Urinary bladder (tissue), 3 donors: ENCODE measurements at regions not wholly inside any gene's neighbourhood (a gene's known extent, or its start where the extent isn't known, plus 50 kb on each side); places are given as distances from the start of the nearest gene placed in this dataset.
"Not testable (repeated sequence)": the region's sequence is repeated elsewhere in the genome, so short reads cannot be mapped to it uniquely, and the experiment has no call there.

Experiments
- DNase-seq: peaks from one replicate; pipeline ENCODE4 v3.0.0-alpha.2; 2015; ENCODE audit errors: extremely low spot score
- H3K27ac ChIP-seq: one replicate; pipeline ENCODE4 v1.5.1; 2013; ENCODE audit warnings: low read depth, mild to moderate bottlenecking, moderate library complexity
- H3K36me3 ChIP-seq: one replicate; pipeline ENCODE4 v1.6.1; 2013; ENCODE audit warnings: mild to moderate bottlenecking, moderate library complexity; ENCODE audit not compliant: insufficient read depth
- H3K4me1 ChIP-seq: one replicate; pipeline ENCODE4 v1.6.1; 2013; ENCODE audit warnings: mild to moderate bottlenecking, moderate library complexity; ENCODE audit not compliant: insufficient read depth
- H3K4me3 ChIP-seq: one replicate; pipeline ENCODE4 v1.5.1; 2013; ENCODE audit warnings: low read depth, low read length
- WGBS: extraction: QIAGEN DNeasy Blood & Tissue Kit; methylation state at CpG from one replicate; pipeline ENCODE4 v1.1.7; 2013; 5-methylcytosine and 5-hydroxymethylcytosine counted together
- donor health status: healthy with polysubstance abuse.
- donor health status: healthy.

- no peak overlapping the region for H3K27ac ChIP-seq
- no peaks in the 10 kb centered on the region for H3K36me3 ChIP-seq
- no peak overlapping the region for H3K4me3 ChIP-seq
- DNase-seq, result no peak
- H3K4me1 ChIP-seq, result no peaks in the 10 kb centered on the region
- 80% methylated on average over 2 of the region's 2 CpGs for WGBS
Observed at GRCh38 chr15:89024418-89024817, 63.8 kb upstream of the ABHD2 start.

GRCh38 chr15:89026167-89026566 is 62.1 kb upstream of the ABHD2 start:
- Histone ChIP-seq H3K4me1 (no peaks in the 10 kb centered on the region), H3K27ac (no peak overlapping the region), H3K4me3 (no peak overlapping the region), H3K36me3 (no peaks in the 10 kb centered on the region)
- DNase-seq, result no peak

DNA sequence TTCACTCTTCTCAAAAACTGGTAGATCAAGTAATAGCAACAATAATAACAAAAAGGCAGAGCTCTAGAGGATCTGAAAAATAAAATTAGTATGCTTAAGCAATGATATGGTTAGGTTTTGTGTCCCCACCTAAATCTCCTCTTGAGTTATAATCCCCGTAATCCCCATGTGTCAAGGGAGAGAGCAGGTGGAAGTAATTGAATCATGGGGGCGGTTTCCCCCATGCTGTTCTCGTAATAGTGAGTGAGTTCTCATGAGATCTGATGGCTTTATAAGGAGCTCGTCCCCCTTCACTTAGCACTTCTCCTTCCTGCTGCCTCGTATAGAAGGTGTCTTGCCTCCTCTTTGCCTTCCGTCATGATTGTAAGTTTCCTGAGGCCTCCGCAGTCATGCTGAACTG is 60.2 kb upstream of the ABHD2 start:
- H3K36me3 ChIP-seq, result no peaks in the 10 kb centered on the region
- no peak overlapping the region for H3K4me3 ChIP-seq
- no peak overlapping the region for H3K27ac ChIP-seq
- no peaks in the 10 kb centered on the region for H3K4me1 ChIP-seq
- DNase-seq, result no peak
- 73% methylated on average over 7 of the region's 7 CpGs for WGBS

- DNase-seq, result no peak
- H3K4me3 ChIP-seq, result no peak overlapping the region
- H3K36me3 ChIP-seq, result no peaks in the 10 kb centered on the region
- H3K4me1 ChIP-seq, result no peaks in the 10 kb centered on the region
- 92% methylated on average over 3 of the region's 3 CpGs for WGBS
- no peak overlapping the region for H3K27ac ChIP-seq
Observed at GRCh38 chr15:89030311-89030710, 57.9 kb upstream of the ABHD2 start.

- not testable (repeated sequence) for DNase-seq, H3K36me3 ChIP-seq, H3K4me3 ChIP-seq, H3K4me1 ChIP-seq, H3K27ac ChIP-seq
- 96% methylated on average over 47 of the region's 47 CpGs for WGBS
Observed at GRCh38 chr15:89031637-89032285, 56.5 kb upstream of the ABHD2 start.

- no peak overlapping the region for H3K27ac ChIP-seq
- no peak for DNase-seq
- H3K36me3 ChIP-seq, result no peaks in the 10 kb centered on the region
- no peak overlapping the region for H3K4me3 ChIP-seq
- no peaks in the 10 kb centered on the region for H3K4me1 ChIP-seq
- WGBS, result 47% methylated on average over 4 of the region's 4 CpGs
Observed at GRCh38 chr15:89034305-89034704, 54.0 kb upstream of the ABHD2 start.

- 84% methylated on average over 2 of the region's 2 CpGs for WGBS
- H3K36me3 ChIP-seq, result no peaks in the 10 kb centered on the region
- H3K4me1 ChIP-seq, result no peaks in the 10 kb centered on the region
- no peak for DNase-seq
- no peak overlapping the region for H3K27ac ChIP-seq
- no peak overlapping the region for H3K4me3 ChIP-seq
Observed at GRCh38 chr15:89035150-89035549, 53.1 kb upstream of the ABHD2 start.

- Histone ChIP-seq H3K36me3 (no peaks in the 10 kb centered on the region), H3K27ac (no peak overlapping the region), H3K4me1 (no peaks in the 10 kb centered on the region), H3K4me3 (no peak overlapping the region)
- no peak for DNase-seq
- WGBS, result 77% methylated on average over 2 of the region's 2 CpGs
Observed at GRCh38 chr15:89035658-89036057, 52.6 kb upstream of the ABHD2 start.

DNA sequence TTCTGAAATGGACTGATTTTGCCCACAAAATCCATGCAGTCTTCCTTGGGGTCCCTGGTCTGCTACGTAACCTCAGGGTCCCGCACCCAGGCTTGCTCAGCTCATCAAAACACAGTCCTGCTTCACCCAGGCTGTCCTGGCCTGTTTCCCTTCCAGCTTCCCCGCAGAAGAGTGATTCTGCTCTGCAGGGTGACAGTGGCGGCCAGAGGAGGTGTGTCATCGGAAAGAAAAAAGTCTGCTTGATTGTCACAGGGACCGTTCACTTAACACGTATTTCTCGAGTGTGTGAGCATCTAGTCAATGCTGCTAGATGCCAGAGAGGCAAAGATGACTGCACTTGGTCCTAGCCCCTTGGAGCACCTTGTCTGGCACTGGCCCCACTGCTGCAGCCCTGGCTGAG is 50.1 kb upstream of the ABHD2 start:
- Histone ChIP-seq H3K4me3 (no peak overlapping the region), H3K4me1 (no peaks in the 10 kb centered on the region), H3K36me3 (no peaks in the 10 kb centered on the region), H3K27ac (no peak overlapping the region)
- no peak for DNase-seq
- WGBS, result 80% methylated on average over 8 of the region's 8 CpGs
